Urinary bladder (tissue), 3 donors: ENCODE measurements at regions not wholly inside any gene's neighbourhood (a gene's known extent, or its start where the extent isn't known, plus 50 kb on each side); places are given as distances from the start of the nearest gene placed in this dataset.
A peak's percentile ranks its signal among the peaks of the same experiment; 100 is the strongest.

Experiments
- DNase-seq: peaks from one replicate; pipeline ENCODE4 v3.0.0-alpha.2; 2015; ENCODE audit errors: extremely low spot score
- H3K27ac ChIP-seq: one replicate; pipeline ENCODE4 v1.5.1; 2013; ENCODE audit warnings: low read depth, mild to moderate bottlenecking, moderate library complexity
- H3K36me3 ChIP-seq: one replicate; pipeline ENCODE4 v1.6.1; 2013; ENCODE audit warnings: mild to moderate bottlenecking, moderate library complexity; ENCODE audit not compliant: insufficient read depth
- H3K4me1 ChIP-seq: one replicate; pipeline ENCODE4 v1.6.1; 2013; ENCODE audit warnings: mild to moderate bottlenecking, moderate library complexity; ENCODE audit not compliant: insufficient read depth
- H3K4me3 ChIP-seq: one replicate; pipeline ENCODE4 v1.5.1; 2013; ENCODE audit warnings: low read depth, low read length
- WGBS: extraction: QIAGEN DNeasy Blood & Tissue Kit; methylation state at CpG from one replicate; pipeline ENCODE4 v1.1.7; 2013; 5-methylcytosine and 5-hydroxymethylcytosine counted together
- donor health status: healthy with polysubstance abuse.
- donor health status: healthy.

- Histone ChIP-seq H3K4me3 (no peak overlapping the region), H3K4me1 (no peaks in the 10 kb centered on the region), H3K27ac (no peak overlapping the region), H3K36me3 (no peaks in the 10 kb centered on the region)
- no peak for DNase-seq
- WGBS = 62% methylated on average over 3 of the region's 3 CpGs
Measured at GRCh38 chr6:56904068-56904467, 50.8 kb upstream of the BEND6 start.

- H3K27ac ChIP-seq = no peak overlapping the region
- H3K4me1 ChIP-seq = no peaks in the 10 kb centered on the region
- H3K36me3 ChIP-seq = no peaks in the 10 kb centered on the region
- DNase-seq = peak; percentile 74
- 29% methylated on average over 6 of the region's 6 CpGs for WGBS
- no peak overlapping the region for H3K4me3 ChIP-seq
Measured at GRCh38 chr6:56902641-56903464, 52.1 kb upstream of the BEND6 start.

DNA sequence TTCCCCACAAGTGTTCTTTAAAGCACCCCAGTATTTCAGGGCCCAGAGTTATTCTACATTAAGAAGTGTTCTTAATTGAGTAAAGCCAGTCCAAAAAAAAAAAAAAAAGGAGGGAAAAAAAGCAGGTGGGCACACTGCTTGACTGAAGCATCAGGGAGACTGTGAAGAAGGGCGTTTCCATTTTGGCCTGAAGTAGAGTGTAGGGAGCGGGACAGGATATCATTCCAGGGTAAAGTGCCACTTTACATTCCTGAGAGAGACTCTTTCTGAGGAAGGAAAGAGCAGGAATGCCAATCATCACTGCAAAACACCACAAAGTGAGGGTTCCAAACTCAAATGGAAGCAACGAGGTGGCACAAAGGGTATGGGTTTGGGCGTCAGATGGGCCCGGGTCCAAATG lies 54.1 kb upstream of the BEND6 start:
- WGBS = 93% methylated on average over 5 of the region's 5 CpGs
- no peak for DNase-seq
- Histone ChIP-seq H3K4me3 (no peak overlapping the region), H3K36me3 (no peaks in the 10 kb centered on the region), H3K4me1 (no peaks in the 10 kb centered on the region), H3K27ac (no peak overlapping the region)

- 65% methylated on average over 2 of the region's 2 CpGs for WGBS
- Histone ChIP-seq H3K27ac (no peak overlapping the region), H3K4me1 (no peaks in the 10 kb centered on the region), H3K4me3 (no peak overlapping the region), H3K36me3 (no peaks in the 10 kb centered on the region)
- no peak for DNase-seq
Measured at GRCh38 chr6:56899753-56900152, 55.2 kb upstream of the BEND6 start.

DNA sequence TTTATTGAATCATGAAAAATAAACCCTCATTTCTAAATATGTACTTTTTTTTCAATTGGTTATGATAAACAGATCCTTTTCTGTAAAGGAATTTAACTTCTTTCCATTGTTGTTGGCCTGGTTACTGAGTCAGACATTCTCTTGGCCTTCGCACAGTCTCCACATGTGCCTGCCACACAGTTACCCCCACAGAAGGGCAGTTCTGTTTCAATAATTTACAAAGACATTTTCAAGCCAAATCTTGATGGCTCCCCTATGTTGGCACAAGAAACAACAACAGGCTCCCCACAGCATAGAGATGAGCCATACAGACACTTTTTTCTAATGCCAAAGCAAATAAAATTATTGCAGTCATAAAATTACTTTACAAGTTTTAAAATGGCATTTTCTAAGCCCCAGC lies 55.6 kb upstream of the BEND6 start:
- DNase-seq = no peak
- Histone ChIP-seq H3K4me1 (no peaks in the 10 kb centered on the region), H3K27ac (no peak overlapping the region), H3K4me3 (no peak overlapping the region), H3K36me3 (no peaks in the 10 kb centered on the region)
- WGBS = 47% methylated on average over 1 of the region's 1 CpG

DNA sequence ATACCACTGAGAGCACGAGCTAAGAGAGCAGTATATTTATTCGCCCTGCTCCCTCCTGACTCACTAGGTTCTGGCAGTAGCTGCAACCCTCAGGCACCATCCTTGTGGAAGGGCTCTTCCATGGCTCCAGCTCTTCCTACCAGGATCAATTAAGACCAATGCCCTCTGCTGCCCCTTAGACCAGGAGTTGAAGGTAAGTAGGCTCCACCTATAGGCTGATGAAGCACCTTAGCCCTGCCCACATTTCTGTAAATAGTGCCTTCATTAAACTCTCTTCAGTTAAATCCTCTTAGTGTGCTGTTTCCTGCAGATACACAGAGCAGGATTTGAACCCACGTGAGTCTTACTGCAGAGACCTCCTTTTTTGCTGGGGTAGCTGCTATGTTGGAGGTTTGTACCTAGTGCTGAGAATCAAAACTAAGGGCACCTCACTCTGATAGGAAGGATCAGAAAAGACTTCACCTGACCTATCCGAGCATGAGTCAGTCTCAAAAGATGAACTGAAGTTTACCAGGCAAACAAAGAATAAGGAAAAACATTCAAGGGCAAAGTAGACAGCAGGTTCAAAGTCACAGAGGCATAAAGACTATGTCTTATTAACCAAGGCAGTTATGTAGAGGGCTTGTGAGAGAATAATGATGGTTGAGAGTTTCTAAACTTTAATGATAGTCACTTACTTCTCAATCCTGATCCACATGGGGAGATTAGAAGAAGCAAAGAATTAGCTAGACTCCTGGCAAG lies 56.9 kb upstream of the BEND6 start:
- H3K27ac ChIP-seq = no peak overlapping the region
- no peak for DNase-seq
- no peaks in the 10 kb centered on the region for H3K36me3 ChIP-seq
- H3K4me3 ChIP-seq = no peak overlapping the region
- 96% methylated on average over 4 of the region's 4 CpGs for WGBS
- no peaks in the 10 kb centered on the region for H3K4me1 ChIP-seq

DNA sequence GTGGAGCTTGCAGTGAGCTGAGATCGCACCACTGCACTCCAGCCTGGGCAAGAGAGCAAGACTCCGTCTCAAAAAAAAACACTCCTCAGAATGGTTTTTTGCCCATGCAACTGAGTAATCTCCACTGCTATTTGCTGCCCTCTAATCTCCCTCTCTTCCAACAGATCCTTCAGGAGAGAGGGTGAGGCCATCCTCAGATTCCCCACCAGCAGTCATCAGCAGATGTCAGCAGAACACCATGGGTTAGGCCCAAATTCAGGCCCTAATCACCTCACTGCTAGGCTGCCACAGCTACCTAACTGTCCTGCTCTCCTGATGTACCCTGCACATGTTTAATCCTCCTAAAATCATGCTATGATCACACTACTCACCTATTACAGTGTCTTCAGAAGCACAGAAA lies 63.2 kb upstream of the BEND6 start:
- WGBS = 84% methylated on average over 2 of the region's 2 CpGs
- H3K36me3 ChIP-seq = no peaks in the 10 kb centered on the region
- H3K4me3 ChIP-seq = no peak overlapping the region
- H3K4me1 ChIP-seq = no peaks in the 10 kb centered on the region
- no peak for DNase-seq
- H3K27ac ChIP-seq = no peak overlapping the region

DNA sequence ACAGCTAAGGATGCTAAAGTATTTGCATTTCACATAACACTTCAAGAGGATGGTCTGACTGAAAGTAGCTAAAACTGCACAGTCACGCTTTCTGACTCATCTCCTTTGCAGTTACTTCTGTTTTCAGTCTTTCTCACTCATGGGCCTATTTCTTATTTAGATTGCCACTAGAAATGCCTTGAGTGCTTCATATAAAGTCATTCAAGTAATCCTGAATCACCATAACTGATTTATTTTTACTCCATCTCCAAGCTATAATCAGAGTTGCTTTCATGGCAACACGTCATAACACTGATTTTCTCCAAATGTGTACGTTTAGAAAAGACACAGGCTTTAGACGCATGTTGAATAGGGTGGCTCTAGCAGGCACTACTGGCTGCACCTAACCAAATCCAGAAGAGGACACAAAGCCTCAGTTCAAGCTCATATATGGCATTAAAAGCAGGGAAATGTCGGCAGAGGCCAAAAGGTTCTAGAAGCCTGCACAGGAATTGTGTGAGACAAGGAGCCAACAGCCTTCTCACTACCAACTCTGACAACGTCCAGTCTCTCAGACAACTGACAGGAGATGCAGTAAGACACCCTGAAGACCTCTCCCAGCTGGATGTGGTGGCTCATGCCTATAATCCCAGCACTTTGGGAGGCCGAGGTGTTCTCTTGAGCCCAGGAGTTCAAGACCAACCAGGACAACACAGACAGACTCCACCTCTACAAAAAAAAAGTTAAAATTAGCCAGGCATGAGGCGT lies 64.1 kb upstream of the BEND6 start:
- H3K36me3 ChIP-seq = no peaks in the 10 kb centered on the region
- no peak overlapping the region for H3K27ac ChIP-seq
- H3K4me3 ChIP-seq = no peak overlapping the region
- H3K4me1 ChIP-seq = no peaks in the 10 kb centered on the region
- no peak for DNase-seq
- WGBS = 52% methylated on average over 8 of the region's 8 CpGs

- Histone ChIP-seq H3K27ac (no peak overlapping the region), H3K4me3 (no peak overlapping the region), H3K36me3 (no peaks in the 10 kb centered on the region), H3K4me1 (no peaks in the 10 kb centered on the region)
- DNase-seq = no peak
- WGBS = 54% methylated on average over 3 of the region's 3 CpGs
Measured at GRCh38 chr6:56890066-56890465, 64.8 kb upstream of the BEND6 start.

- Histone ChIP-seq H3K36me3 (no peaks in the 10 kb centered on the region), H3K4me1 (no peaks in the 10 kb centered on the region), H3K4me3 (no peak overlapping the region), H3K27ac (no peak overlapping the region)
- no peak for DNase-seq
Measured at GRCh38 chr6:56889492-56889891, 65.4 kb upstream of the BEND6 start.

DNA sequence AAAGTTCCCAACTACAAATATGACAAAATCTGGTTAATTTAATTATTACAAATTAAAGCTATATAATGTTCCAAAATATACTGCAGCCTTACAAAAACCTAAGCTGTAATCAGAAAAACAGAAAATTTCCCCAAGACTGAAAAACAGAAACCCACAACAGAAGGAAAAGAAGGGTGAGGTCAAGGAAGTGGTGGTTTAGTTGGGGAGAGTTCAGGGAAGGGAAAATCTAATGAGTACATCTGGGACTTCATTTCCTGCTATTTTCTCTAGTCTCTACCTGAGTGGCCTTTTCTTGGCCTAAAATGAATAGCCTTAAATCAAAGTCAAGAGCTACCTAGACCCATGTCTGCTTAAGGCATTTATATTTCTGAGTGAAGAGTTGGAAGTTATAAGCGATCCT lies 66.2 kb upstream of the BEND6 start:
- 97% methylated on average over 1 of the region's 1 CpG for WGBS
- H3K4me3 ChIP-seq = no peak overlapping the region
- no peaks in the 10 kb centered on the region for H3K4me1 ChIP-seq
- DNase-seq = no peak
- no peak overlapping the region for H3K27ac ChIP-seq
- H3K36me3 ChIP-seq = no peaks in the 10 kb centered on the region

DNA sequence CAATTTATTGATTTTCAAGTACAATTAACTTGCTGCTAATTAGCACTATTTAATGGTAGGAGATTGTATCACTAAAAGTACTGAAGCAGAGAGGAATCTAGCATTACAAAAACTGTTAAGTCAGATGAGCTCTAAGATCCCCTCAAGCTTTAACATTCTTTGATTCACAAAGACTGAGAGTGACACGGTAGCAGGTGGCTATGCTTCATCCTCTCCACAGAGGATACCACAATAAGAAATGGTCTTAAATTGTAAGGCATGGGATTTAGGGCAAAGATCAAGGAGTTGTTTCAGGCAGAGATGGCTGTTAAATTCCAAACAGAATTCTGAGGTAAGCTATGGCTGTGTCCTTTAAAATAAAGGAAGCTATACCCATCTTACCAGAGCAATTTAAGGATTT lies 67.8 kb upstream of the BEND6 start:
- no peak overlapping the region for H3K4me3 ChIP-seq
- 74% methylated on average over 1 of the region's 1 CpG for WGBS
- no peaks in the 10 kb centered on the region for H3K4me1 ChIP-seq
- no peaks in the 10 kb centered on the region for H3K36me3 ChIP-seq
- no peak overlapping the region for H3K27ac ChIP-seq
- DNase-seq = no peak

DNA sequence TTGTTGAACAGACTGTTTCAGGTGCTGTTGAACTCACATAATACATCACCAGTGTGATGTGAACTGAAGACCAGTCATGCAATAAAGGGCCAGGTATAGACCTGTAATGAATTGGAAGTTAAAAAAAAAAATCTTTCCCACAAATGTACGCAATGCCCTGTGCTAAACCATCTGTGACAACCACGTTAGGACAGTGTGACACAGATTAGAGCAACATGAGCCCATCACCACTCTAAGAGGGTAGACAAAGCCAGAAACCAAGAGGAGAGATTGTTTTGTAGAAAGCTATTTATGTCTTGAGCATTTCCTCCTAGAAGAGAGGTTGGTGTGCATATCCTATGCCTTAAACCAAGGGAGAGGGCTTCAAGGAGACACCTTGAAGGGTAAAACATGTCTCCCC lies 77.0 kb upstream of the BEND6 start:
- whole genome bisulfite sequencing = 91% methylated on average over 2 of the region's 2 CpGs
- no peak overlapping the region for H3K4me3 ChIP-seq
- DNase-seq = no peak

GRCh38 chr6:56875961-56876360 lies 78.9 kb upstream of the BEND6 start:
- Histone ChIP-seq H3K4me1 (no peaks in the 10 kb centered on the region), H3K4me3 (no peak overlapping the region)
- 95% methylated on average over 5 of the region's 5 CpGs for WGBS

More for the DNA sequence above, 77.0 kb upstream of the BEND6 start:
- H3K4me1 ChIP-seq = no peaks in the 10 kb centered on the region
- no peak overlapping the region for H3K27ac ChIP-seq
- no peaks in the 10 kb centered on the region for H3K36me3 ChIP-seq

More at GRCh38 chr6:56875961-56876360, 78.9 kb upstream of the BEND6 start:
- Histone ChIP-seq H3K27ac (no peak overlapping the region), H3K36me3 (no peaks in the 10 kb centered on the region)
- DNase-seq = no peak
